Neural cell (in vitro differentiated cells): ENCODE measurements at regions not wholly inside any gene's neighbourhood (a gene's known extent, or its start where the extent isn't known, plus 50 kb on each side); places are given as distances from the start of the nearest gene placed in this dataset.

ENCODE experiments used
- EP300 ChIP-seq: fragments of 450-650 bp; conservative IDR thresholded peaks from 2 replicates; pipeline ENCODE4 v1.6.1; 2014; ENCODE audit warnings: antibody characterized with exemption, mild to moderate bottlenecking, moderate library complexity; ENCODE audit not compliant: poor library complexity, severe bottlenecking
- EZH2 ChIP-seq: fragments of 200-600, 300-800 bp; shearing (Covaris generic), sonication (generic); IDR thresholded peaks from 2 replicates; pipeline ENCODE4 v1.6.1; 2014; ENCODE audit warnings: antibody characterized with exemption, low read length, borderline replicate concordance, mild to moderate bottlenecking; ENCODE audit not compliant: insufficient read depth, poor library complexity, severe bottlenecking
- MXI1 ChIP-seq: fragments of 450-650 bp; conservative IDR thresholded peaks from 2 replicates; pipeline ENCODE4 v1.6.1; 2014; ENCODE audit warnings: antibody characterized with exemption, mild to moderate bottlenecking; ENCODE audit not compliant: poor library complexity, severe bottlenecking
- POLR2AphosphoS5 ChIP-seq: IDR thresholded peaks from 2 replicates; pipeline ENCODE4 v1.6.1; 2012
- RAD21 ChIP-seq: fragments of 450-650 bp; conservative IDR thresholded peaks from 2 replicates; pipeline ENCODE4 v1.6.1; 2014; ENCODE audit warnings: antibody characterized with exemption, mild to moderate bottlenecking, moderate library complexity
- TAF1 ChIP-seq: IDR thresholded peaks from 2 replicates; pipeline ENCODE4 v1.6.1; 2012; ENCODE audit warnings: low read depth
- TF ChIP-seq, protein P1 (sequence below): fragments of 450-650 bp; IDR thresholded peaks from 2 replicates; pipeline ENCODE4 v1.5.1; 2014; ENCODE audit warnings: antibody characterized with exemption, mild to moderate bottlenecking, moderate library complexity; ENCODE audit not compliant: poor library complexity, severe bottlenecking
- TF ChIP-seq, protein P2 (sequence below): IDR thresholded peaks from 2 replicates; pipeline ENCODE4 v1.6.1; 2012; ENCODE audit warnings: borderline replicate concordance

DNA sequence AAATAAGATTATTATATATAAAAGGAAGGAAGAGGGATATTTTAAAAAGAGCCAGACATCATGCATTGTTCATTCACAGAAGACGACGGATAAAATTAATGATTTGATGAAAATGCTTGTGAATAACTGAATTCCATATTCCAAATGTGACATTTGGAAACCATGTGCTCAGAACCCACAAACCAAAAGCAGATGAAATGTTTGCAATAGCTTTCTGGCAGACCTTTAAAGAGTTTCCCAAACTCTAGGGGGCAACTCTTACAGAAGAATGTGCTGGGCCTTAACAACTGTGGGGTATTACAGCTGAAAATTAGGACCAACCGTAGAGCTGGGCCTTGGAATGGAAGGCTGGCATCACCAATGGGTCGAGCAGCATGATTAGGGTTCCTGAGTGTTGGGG, 471.0 kb downstream of the EFNA5 start:
- TF ChIP-seq POLR2AphosphoS5 (no peak), RAD21 (no peak), MXI1 (no peak), TAF1 (no peak), EP300 (no peak), EZH2 (no peak)
- TF ChIP-seq, protein P1, sequence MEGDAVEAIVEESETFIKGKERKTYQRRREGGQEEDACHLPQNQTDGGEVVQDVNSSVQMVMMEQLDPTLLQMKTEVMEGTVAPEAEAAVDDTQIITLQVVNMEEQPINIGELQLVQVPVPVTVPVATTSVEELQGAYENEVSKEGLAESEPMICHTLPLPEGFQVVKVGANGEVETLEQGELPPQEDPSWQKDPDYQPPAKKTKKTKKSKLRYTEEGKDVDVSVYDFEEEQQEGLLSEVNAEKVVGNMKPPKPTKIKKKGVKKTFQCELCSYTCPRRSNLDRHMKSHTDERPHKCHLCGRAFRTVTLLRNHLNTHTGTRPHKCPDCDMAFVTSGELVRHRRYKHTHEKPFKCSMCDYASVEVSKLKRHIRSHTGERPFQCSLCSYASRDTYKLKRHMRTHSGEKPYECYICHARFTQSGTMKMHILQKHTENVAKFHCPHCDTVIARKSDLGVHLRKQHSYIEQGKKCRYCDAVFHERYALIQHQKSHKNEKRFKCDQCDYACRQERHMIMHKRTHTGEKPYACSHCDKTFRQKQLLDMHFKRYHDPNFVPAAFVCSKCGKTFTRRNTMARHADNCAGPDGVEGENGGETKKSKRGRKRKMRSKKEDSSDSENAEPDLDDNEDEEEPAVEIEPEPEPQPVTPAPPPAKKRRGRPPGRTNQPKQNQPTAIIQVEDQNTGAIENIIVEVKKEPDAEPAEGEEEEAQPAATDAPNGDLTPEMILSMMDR: no peak
- TF ChIP-seq, protein P2, sequence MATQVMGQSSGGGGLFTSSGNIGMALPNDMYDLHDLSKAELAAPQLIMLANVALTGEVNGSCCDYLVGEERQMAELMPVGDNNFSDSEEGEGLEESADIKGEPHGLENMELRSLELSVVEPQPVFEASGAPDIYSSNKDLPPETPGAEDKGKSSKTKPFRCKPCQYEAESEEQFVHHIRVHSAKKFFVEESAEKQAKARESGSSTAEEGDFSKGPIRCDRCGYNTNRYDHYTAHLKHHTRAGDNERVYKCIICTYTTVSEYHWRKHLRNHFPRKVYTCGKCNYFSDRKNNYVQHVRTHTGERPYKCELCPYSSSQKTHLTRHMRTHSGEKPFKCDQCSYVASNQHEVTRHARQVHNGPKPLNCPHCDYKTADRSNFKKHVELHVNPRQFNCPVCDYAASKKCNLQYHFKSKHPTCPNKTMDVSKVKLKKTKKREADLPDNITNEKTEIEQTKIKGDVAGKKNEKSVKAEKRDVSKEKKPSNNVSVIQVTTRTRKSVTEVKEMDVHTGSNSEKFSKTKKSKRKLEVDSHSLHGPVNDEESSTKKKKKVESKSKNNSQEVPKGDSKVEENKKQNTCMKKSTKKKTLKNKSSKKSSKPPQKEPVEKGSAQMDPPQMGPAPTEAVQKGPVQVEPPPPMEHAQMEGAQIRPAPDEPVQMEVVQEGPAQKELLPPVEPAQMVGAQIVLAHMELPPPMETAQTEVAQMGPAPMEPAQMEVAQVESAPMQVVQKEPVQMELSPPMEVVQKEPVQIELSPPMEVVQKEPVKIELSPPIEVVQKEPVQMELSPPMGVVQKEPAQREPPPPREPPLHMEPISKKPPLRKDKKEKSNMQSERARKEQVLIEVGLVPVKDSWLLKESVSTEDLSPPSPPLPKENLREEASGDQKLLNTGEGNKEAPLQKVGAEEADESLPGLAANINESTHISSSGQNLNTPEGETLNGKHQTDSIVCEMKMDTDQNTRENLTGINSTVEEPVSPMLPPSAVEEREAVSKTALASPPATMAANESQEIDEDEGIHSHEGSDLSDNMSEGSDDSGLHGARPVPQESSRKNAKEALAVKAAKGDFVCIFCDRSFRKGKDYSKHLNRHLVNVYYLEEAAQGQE: no peak
